ENCODE measurements at regions not wholly inside any gene's neighbourhood (a gene's known extent, or its start where the extent isn't known, plus 50 kb on each side); places are given as distances from the start of the nearest gene placed in this dataset.

- TF ChIP-seq CTCF (IDR thresholded peaks at IDR 0.05; ENCODE audit: low read depth, low read length), result no peak
- Histone ChIP-seq H3K27ac (no peak overlapping the region), H3K27me3 (no peaks in the 10 kb centered on the region), H3K9me3 (ENCODE audit: low read depth) (no peaks in the 10 kb centered on the region), H3K4me1 (ENCODE audit: low read depth) (peaks cover 4% of the 10 kb centered on the region), H3K4me3 (no peak overlapping the region), H3K36me3 (no peaks in the 10 kb centered on the region)
- no peak for DNase-seq (ENCODE audit: low read depth in 1 of 2, low spot score in 1 of 2)
Measured at GRCh38 chr16:64543031-64543430, 578.8 kb downstream of the CDH11 start.

GRCh38 chr16:64542152-64542551 is 579.7 kb downstream of the CDH11 start:
- TF ChIP-seq CTCF (IDR thresholded peaks at IDR 0.05; ENCODE audit: low read depth, low read length), result no peak
- H3K4me1 ChIP-seq (ENCODE audit: low read depth), result peaks cover 4% of the 10 kb centered on the region
- no peaks in the 10 kb centered on the region for H3K27me3 ChIP-seq
- H3K9me3 ChIP-seq (ENCODE audit: low read depth), result no peaks in the 10 kb centered on the region
- no peak overlapping the region for H3K4me3 ChIP-seq
- no peak overlapping the region for H3K27ac ChIP-seq
- H3K36me3 ChIP-seq, result no peaks in the 10 kb centered on the region
- DNase-seq (ENCODE audit: low read depth in 1 of 2, low spot score in 1 of 2), result no peak

- TF ChIP-seq CTCF (IDR thresholded peaks at IDR 0.05; ENCODE audit: low read depth, low read length), result no peak
- DNase-seq (ENCODE audit: low read depth in 1 of 2, low spot score in 1 of 2), result no peak
- no peaks in the 10 kb centered on the region for H3K36me3 ChIP-seq
- H3K27ac ChIP-seq, result no peak overlapping the region
- no peaks in the 10 kb centered on the region for H3K27me3 ChIP-seq
- peaks cover 4% of the 10 kb centered on the region for H3K4me1 ChIP-seq (ENCODE audit: low read depth)
- no peaks in the 10 kb centered on the region for H3K9me3 ChIP-seq (ENCODE audit: low read depth)
- no peak overlapping the region for H3K4me3 ChIP-seq
Measured at GRCh38 chr16:64541621-64542020, 580.2 kb downstream of the CDH11 start.

GRCh38 chr16:64540434-64540833 is 581.4 kb downstream of the CDH11 start:
- TF ChIP-seq CTCF (IDR thresholded peaks at IDR 0.05; ENCODE audit: low read depth, low read length), result no peak
- H3K9me3 ChIP-seq (ENCODE audit: low read depth), result no peaks in the 10 kb centered on the region

GRCh38 chr16:64539811-64540371 is 582.0 kb downstream of the CDH11 start:
- Histone ChIP-seq H3K4me1 (ENCODE audit: low read depth) (no peaks in the 10 kb centered on the region), H3K9me3 (ENCODE audit: low read depth) (no peaks in the 10 kb centered on the region), H3K36me3 (no peaks in the 10 kb centered on the region), H3K27ac (no peak overlapping the region), H3K27me3 (no peaks in the 10 kb centered on the region), H3K4me3 (no peak overlapping the region)
- DNase-seq (ENCODE audit: low read depth in 1 of 2, low spot score in 1 of 2), result no peak
- TF ChIP-seq CTCF (IDR thresholded peaks at IDR 0.05; ENCODE audit: low read depth, low read length), result no peak

More at GRCh38 chr16:64540434-64540833, 581.4 kb downstream of the CDH11 start:
- DNase-seq (ENCODE audit: low read depth in 1 of 2, low spot score in 1 of 2), result no peak
- Histone ChIP-seq H3K4me1 (ENCODE audit: low read depth) (no peaks in the 10 kb centered on the region), H3K36me3 (no peaks in the 10 kb centered on the region), H3K27me3 (no peaks in the 10 kb centered on the region), H3K27ac (no peak overlapping the region), H3K4me3 (no peak overlapping the region)

Data from cardiac muscle cell (in vitro differentiated cells and primary cell).